Muscle of leg (tissue), 3 donors: ENCODE measurements at regions not wholly inside any gene's neighbourhood (a gene's known extent, or its start where the extent isn't known, plus 50 kb on each side); places are given as distances from the start of the nearest gene placed in this dataset.

ENCODE experiments used
- DNase-seq: peaks from one replicate; pipeline ENCODE4 v3.0.0; 2013
- H3K27ac ChIP-seq: one replicate; pipeline ENCODE4 v1.5.1; 2013; ENCODE audit warnings: mild to moderate bottlenecking, low read length, control low read depth
- H3K27me3 ChIP-seq: one replicate; pipeline ENCODE4 v1.6.1; 2013; ENCODE audit warnings: low read length; ENCODE audit not compliant: control insufficient read depth, insufficient read depth
- H3K36me3 ChIP-seq: one replicate; pipeline ENCODE4 v1.6.1; 2013; ENCODE audit warnings: low read length; ENCODE audit not compliant: control insufficient read depth, insufficient read depth
- H3K4me1 ChIP-seq: one replicate; pipeline ENCODE4 v1.6.1; 2013; ENCODE audit warnings: low read length; ENCODE audit not compliant: control insufficient read depth, insufficient read depth
- H3K4me3 ChIP-seq: one replicate; pipeline ENCODE4 v1.5.1; 2013; ENCODE audit warnings: low read length, control low read depth
- H3K9me3 ChIP-seq: replicated peaks from 2 replicates; pipeline ENCODE4 v1.6.1; 2013; ENCODE audit warnings: low read depth, low read length; ENCODE audit not compliant: control insufficient read depth
- WGBS: methylation state at CpG from one replicate; pipeline ENCODE4 v1.1.5; 2013; ENCODE audit warnings: missing lambda C conversion rate; ENCODE audit not compliant: insufficient coverage; 5-methylcytosine and 5-hydroxymethylcytosine counted together

DNA sequence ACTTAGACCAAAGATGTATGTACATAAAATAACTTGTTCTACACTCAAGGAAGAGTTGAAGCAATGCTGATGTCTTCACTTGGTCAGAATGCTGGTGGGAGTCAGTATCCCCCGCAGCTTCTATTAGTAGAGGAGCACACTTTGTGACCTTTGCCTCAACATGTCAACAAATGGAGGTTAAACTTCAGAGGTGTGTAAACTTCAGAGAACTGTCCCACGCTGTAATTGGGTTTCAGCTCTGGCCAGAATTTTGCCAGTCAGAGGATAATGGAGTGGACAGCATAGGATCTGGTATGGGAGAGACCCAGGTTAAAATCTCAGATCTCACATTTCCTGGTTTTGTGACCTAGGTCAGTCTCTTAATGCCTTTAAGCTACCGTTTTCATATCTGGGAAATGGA, 107.6 kb upstream of the ZNF644 start:
- no peak overlapping the region for H3K4me3 ChIP-seq
- no peaks in the 10 kb centered on the region for H3K4me1 ChIP-seq
- no peak overlapping the region for H3K27ac ChIP-seq
- DNase-seq, result no peak
- H3K9me3 ChIP-seq, result no peaks in the 10 kb centered on the region
- WGBS, result 88% methylated on average over 2 of the region's 3 CpGs
- H3K36me3 ChIP-seq, result no peaks in the 10 kb centered on the region
- peaks cover 2% of the 10 kb centered on the region for H3K27me3 ChIP-seq

DNA sequence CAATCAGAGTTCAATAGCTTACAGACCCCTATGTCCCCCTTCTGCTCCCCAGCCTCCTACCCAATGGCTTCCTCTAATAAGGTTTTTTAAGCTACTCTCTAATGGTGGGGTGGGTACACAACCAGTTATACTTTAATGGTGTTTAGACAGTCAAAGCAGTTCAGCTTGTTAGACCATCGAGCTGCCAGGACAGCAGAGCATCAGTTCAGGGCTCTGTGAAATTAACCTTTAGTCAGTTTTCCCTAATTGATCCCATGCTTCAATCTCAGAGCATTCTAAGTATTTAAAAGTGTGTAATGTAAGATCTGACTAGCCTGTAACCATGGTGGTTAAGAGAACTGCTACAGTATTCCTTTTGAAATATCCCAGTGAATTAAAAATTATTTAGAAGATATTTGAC, 107.2 kb upstream of the ZNF644 start:
- H3K4me3 ChIP-seq, result no peak overlapping the region
- DNase-seq, result no peak
- no peak overlapping the region for H3K27ac ChIP-seq
- no peaks in the 10 kb centered on the region for H3K9me3 ChIP-seq
- H3K4me1 ChIP-seq, result no peaks in the 10 kb centered on the region
- H3K27me3 ChIP-seq, result peaks cover 2% of the 10 kb centered on the region
- 57% methylated on average over 1 of the region's 1 CpG for WGBS
- H3K36me3 ChIP-seq, result no peaks in the 10 kb centered on the region

DNA sequence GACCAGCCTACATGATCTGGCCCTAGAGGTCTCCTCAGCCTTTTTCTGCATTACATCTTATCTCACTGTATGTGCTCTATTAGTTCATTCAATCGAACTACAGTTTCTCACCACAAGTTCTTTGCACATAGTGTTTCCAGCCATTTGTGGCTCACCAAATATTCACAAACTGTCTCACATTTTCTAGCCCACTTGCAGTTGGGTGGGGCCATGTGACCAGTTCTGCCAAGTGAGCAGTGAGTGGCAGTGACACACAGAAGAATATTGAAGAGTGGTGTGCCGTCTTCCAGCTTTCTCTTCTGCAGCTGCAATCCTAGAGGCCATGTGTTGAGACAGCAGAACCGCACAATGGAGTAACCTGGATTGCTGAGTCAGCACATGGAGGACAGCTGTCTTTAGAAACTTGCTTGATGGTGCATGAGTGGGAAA, 103.2 kb upstream of the ZNF644 start:
- peak; percentile 85 for DNase-seq
- Histone ChIP-seq H3K4me3 (no peak overlapping the region), H3K36me3 (no peaks in the 10 kb centered on the region), H3K27me3 (no peaks in the 10 kb centered on the region), H3K27ac (no peak overlapping the region), H3K4me1 (no peaks in the 10 kb centered on the region), H3K9me3 (no peaks in the 10 kb centered on the region)
- 56% methylated on average over 2 of the region's 3 CpGs for WGBS

DNA sequence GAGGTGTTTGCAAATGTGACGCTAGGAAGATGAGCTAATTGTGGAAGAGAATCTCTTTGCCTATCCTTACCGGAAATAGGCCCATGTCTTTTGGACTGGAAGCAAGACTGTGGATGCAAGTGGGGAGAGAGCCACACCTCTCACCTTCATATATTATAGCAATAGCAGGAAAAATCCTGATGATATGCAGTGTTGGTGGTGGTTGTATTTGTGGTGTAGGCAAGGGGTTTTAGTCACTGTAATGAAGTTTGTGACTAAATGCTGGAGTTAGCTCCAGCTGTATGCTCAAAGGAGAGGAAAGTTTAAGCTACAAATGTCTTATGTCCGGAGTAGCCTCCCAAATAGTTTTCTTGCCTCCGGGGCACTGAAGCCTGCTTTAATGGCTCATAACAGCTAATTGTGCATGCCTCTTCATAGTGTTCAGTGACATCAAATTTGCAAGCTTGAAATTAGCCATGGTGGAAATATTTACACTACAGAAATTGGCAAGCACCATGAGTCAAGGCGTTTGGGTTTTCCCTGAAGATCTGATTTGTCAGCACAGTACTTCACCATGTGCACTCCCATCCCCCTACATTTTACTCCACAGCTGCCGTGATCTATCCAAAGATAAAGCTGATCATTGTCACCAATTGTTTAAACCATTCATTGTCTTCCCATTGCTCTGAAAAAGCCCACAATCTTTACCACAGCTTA, 102.6 kb upstream of the ZNF644 start:
- Histone ChIP-seq H3K27me3 (no peaks in the 10 kb centered on the region), H3K9me3 (no peaks in the 10 kb centered on the region), H3K36me3 (no peaks in the 10 kb centered on the region), H3K27ac (no peak overlapping the region), H3K4me3 (no peak overlapping the region), H3K4me1 (no peaks in the 10 kb centered on the region)
- 62% methylated on average over 4 of the region's 6 CpGs for WGBS
- DNase-seq, result no peak

DNA sequence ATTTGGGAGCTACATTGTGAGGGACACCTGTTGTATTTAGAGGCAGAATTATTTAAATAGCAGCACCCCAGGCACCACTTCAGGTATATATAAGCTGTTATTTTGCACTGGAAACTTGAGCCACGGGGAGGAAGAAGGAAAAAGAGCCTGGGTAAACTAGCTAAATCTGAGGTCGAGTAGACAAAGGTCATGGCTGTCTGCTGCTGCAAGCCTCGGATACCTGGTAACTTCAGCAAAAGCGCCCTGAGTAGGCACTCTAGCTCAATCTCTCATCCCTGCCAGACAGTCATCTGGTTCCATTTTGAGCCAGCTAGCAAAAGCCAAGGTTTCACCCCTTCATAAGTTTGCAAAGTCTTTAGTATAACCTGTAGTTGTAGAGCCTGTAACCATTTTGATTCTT, 101.9 kb upstream of the ZNF644 start:
- Histone ChIP-seq H3K27me3 (no peaks in the 10 kb centered on the region), H3K9me3 (no peaks in the 10 kb centered on the region), H3K4me3 (no peak overlapping the region), H3K36me3 (no peaks in the 10 kb centered on the region), H3K4me1 (no peaks in the 10 kb centered on the region), H3K27ac (no peak overlapping the region)
- 20% methylated on average over 1 of the region's 4 CpGs for WGBS
- no peak for DNase-seq

DNA sequence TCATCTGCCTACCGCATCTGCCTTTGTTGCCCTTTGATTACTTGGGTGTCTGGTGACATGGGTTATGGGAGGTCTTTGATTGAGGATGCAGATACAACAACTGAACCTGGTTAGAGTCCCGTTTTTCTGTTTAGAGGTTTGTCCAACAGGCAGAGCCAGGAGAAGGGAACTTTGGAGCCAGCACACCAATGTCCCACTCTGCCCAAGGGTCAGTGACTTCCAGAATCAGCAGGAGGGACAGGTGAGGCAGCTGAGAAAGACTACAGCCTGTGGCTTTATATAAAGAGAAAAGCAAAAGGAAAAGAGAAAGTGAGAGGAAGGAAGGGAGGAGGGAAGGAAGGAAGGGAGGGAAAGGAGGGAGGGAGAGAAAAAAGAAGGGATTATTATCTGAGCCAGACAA, 101.5 kb upstream of the ZNF644 start:
- no peak for DNase-seq
- WGBS, result 40% methylated on average over 1 of the region's 2 CpGs
- Histone ChIP-seq H3K27ac (no peak overlapping the region), H3K4me3 (no peak overlapping the region), H3K4me1 (no peaks in the 10 kb centered on the region), H3K36me3 (no peaks in the 10 kb centered on the region), H3K9me3 (no peaks in the 10 kb centered on the region), H3K27me3 (no peaks in the 10 kb centered on the region)

DNA sequence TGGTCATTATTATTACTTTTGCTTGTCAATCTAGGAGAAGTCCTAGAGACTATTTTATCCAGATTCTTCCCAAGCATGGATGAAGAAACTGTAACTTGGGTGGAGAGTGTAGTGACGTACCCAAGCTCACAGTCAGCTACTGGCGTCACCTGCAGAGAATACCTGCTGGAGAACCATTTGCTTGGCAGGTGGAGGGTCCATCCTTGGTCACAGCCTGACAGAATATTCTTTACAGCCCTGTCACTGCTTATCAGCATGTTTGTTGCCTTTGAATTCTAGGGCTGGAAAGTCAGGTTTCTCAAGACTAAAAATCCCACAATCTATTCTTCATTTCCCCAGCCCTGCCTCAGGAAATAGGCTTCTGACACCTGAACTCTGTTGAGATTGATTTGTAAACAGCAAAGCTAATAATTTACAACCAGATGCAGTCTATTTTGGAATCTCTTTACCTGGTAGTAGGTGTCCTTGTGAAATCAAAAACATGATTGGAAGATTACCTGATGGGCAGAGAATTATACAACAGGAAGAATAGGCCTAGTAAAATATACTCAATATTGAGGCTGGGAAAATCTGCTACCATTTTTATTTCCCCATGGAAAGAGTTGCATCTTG, 100.4 kb upstream of the ZNF644 start:
- Histone ChIP-seq H3K27me3 (no peaks in the 10 kb centered on the region), H3K27ac (no peak overlapping the region), H3K4me3 (no peak overlapping the region), H3K4me1 (no peaks in the 10 kb centered on the region), H3K36me3 (no peaks in the 10 kb centered on the region), H3K9me3 (no peaks in the 10 kb centered on the region)
- no peak for DNase-seq
- no CpG with 5 or more reads among the region's 2 CpGs for WGBS

DNA sequence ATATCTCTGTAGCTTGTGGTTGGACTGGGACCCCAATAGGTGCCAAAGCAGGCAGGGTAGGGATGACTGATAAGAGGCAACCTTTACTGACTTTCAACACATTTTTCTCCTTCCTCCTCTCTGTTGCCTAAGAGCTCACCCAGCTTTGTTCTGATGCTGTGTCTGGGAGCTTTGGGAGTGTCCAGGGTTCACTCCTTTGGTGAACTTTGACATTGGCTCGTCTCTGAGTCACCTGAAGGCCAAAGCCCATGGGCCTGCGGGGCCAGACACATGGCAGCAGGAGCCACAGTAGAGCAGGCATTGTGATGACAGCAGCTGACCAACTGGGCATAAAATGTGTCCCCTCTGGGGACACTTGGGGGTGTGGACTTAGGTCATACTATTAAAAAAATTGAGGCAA, 99.5 kb upstream of the ZNF644 start:
- Histone ChIP-seq H3K9me3 (no peaks in the 10 kb centered on the region), H3K4me1 (no peaks in the 10 kb centered on the region), H3K36me3 (no peaks in the 10 kb centered on the region), H3K4me3 (no peak overlapping the region), H3K27me3 (no peaks in the 10 kb centered on the region), H3K27ac (no peak overlapping the region)
- DNase-seq, result no peak
- WGBS, result 94% methylated on average over 2 of the region's 2 CpGs

DNA sequence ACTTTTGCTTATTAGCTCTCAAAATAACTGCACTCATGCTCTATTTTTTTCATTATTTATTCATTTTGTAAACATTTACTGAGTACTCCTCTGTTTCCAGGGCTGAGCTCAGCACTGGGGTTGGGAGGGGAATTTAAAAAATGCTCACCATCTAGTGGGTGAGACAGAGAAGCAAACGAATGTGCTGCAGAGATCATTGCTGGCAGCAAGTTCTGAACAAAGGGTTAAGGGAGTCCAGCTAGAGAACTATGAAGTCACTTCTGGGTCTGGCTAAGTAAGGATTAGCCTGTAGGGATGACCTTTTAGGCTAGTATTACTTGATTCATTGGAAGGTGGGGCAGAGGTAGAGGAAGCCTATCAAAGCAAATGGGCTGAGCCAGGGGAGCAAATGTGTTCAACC, 99.1 kb upstream of the ZNF644 start:
- H3K27me3 ChIP-seq, result no peaks in the 10 kb centered on the region
- 33% methylated on average over 1 of the region's 1 CpG for WGBS

DNA sequence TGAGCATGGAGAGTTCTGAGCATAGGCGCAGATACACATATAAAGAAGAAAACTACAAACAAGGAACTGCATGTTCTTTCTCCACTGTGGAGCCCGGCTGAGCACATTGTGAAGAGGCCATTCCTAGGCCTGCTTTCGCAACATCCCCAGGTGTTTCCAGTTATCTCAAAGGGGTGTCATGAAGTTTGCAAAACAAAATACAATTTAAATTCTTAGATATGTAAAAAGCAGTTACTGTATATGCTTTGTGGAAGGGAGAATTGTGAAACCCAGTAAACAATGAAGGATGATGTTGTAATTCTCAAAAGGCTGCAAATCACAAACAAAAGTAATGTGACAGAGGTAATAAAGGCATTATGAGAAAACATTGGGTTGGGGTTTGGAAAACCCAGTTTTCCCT, 98.6 kb upstream of the ZNF644 start:
- Histone ChIP-seq H3K4me3 (no peak overlapping the region), H3K9me3 (no peaks in the 10 kb centered on the region), H3K27ac (no peak overlapping the region), H3K27me3 (no peaks in the 10 kb centered on the region), H3K36me3 (no peaks in the 10 kb centered on the region), H3K4me1 (no peaks in the 10 kb centered on the region)
- DNase-seq, result no peak
- no CpG with 5 or more reads among the region's 3 CpGs for WGBS

More for the DNA sequence above, 99.1 kb upstream of the ZNF644 start:
- no peak overlapping the region for H3K4me3 ChIP-seq
- peak; percentile 27 for DNase-seq
- H3K9me3 ChIP-seq, result no peaks in the 10 kb centered on the region
- H3K4me1 ChIP-seq, result no peaks in the 10 kb centered on the region
- no peaks in the 10 kb centered on the region for H3K36me3 ChIP-seq
- no peak overlapping the region for H3K27ac ChIP-seq

DNA sequence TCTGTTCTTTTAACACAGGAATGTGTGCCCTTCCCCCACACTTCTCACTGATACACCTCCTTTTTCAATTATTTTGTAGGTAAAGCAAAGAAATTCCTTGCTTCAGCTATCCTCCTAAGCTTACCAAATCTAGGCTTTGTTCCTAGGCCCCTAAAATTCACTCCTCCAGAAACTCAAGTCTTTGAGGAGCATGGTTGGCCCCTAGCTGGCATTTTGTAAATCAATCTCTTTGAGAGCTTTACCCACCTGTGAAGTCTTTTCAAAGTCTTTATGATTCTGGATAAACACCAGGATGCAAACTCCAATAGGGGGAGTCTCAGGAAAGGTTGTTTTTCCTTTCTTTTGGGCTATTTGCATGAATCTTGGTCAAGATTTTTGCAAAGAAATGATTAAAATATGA, 82.9 kb upstream of the ZNF644 start:
- H3K9me3 ChIP-seq, result no peaks in the 10 kb centered on the region
- no peaks in the 10 kb centered on the region for H3K27me3 ChIP-seq
- no peak for DNase-seq
- no peak overlapping the region for H3K27ac ChIP-seq
- no peaks in the 10 kb centered on the region for H3K36me3 ChIP-seq
- peaks cover 4% of the 10 kb centered on the region for H3K4me1 ChIP-seq
- H3K4me3 ChIP-seq, result no peak overlapping the region
